ENCODE measurements at regions not wholly inside any gene's neighbourhood (a gene's known extent, or its start where the extent isn't known, plus 50 kb on each side); places are given as distances from the start of the nearest gene placed in this dataset.

DNA sequence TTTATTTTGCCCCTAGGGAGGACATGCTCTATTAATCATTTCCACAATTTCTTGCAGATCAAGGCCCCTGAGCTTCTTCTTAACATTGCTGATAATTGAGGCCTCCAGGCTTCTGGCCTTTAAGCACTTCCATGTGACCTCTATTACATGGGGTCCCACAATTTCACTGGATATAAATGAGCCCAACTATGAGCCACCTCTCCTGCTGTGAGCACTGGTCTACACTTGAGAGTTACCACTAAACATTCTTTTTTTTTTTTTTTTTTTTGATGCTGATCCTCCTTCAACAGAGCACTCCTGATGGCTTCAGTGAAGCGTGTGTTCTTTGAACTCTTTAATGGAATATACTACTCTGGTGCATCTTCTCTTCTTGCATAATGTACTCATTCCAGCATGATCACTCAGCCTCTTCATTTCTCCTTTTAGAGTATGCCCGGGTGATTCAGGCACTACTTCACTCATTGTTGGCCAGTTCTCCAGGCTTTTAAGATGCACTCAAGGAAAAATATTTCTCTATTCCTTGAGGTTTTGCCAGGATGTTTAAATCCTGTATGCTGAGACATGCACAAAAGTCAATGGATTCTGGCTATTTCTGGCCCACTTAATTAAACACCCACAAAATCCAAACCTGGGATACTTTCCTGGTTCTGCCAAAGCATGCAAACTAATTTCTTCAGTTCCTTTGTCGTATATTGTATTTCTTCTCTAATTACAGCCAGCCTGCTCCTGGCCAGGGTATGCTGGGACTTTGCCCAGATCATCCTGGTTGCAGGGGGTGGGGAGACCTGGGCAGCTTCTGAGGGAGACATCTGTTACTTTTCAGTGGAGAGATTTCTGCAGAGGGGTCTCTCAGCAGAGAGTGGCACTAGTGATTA lies 257.8 kb upstream of the LUZP2 start:
- intact Hi-C loops (cut with DNase I): no loop called here
- Histone ChIP-seq H3K36me3 (no peaks in the 10 kb centered on the region), H3K4me1 (no peaks in the 10 kb centered on the region), H3K4me3 (no peak overlapping the region), H3K27me3 (no peaks in the 10 kb centered on the region), H3K27ac (no peak overlapping the region), H3K9me3 (no peaks in the 10 kb centered on the region)
- DNase-seq: no peak
- 62% methylated on average over 3 of the region's 3 CpGs for WGBS (ENCODE audit: insufficient coverage, low coverage, low lambda C conversion rate, missing lambda C conversion rate)
- TF ChIP-seq POLR2A (IDR thresholded peaks at IDR 0.05): no peak
- TF ChIP-seq, protein P1, sequence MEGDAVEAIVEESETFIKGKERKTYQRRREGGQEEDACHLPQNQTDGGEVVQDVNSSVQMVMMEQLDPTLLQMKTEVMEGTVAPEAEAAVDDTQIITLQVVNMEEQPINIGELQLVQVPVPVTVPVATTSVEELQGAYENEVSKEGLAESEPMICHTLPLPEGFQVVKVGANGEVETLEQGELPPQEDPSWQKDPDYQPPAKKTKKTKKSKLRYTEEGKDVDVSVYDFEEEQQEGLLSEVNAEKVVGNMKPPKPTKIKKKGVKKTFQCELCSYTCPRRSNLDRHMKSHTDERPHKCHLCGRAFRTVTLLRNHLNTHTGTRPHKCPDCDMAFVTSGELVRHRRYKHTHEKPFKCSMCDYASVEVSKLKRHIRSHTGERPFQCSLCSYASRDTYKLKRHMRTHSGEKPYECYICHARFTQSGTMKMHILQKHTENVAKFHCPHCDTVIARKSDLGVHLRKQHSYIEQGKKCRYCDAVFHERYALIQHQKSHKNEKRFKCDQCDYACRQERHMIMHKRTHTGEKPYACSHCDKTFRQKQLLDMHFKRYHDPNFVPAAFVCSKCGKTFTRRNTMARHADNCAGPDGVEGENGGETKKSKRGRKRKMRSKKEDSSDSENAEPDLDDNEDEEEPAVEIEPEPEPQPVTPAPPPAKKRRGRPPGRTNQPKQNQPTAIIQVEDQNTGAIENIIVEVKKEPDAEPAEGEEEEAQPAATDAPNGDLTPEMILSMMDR (IDR thresholded peaks at IDR 0.05): no peak
- ATAC-seq: no peak

GRCh38 chr11:24239930-24240329 lies 256.9 kb upstream of the LUZP2 start:
- no peaks in the 10 kb centered on the region for H3K9me3 ChIP-seq
- no peak for TF ChIP-seq POLR2A (IDR thresholded peaks at IDR 0.05)
- TF ChIP-seq, protein P1 (IDR thresholded peaks at IDR 0.05): no peak
- H3K27me3 ChIP-seq: no peaks in the 10 kb centered on the region
- ATAC-seq (no peak), DNase-seq (no peak)
- H3K4me1 ChIP-seq: no peaks in the 10 kb centered on the region
- no peaks in the 10 kb centered on the region for H3K36me3 ChIP-seq
- no peak overlapping the region for H3K4me3 ChIP-seq
- H3K27ac ChIP-seq: no peak overlapping the region
- intact Hi-C loops (cut with DNase I): no loop called here

DNA sequence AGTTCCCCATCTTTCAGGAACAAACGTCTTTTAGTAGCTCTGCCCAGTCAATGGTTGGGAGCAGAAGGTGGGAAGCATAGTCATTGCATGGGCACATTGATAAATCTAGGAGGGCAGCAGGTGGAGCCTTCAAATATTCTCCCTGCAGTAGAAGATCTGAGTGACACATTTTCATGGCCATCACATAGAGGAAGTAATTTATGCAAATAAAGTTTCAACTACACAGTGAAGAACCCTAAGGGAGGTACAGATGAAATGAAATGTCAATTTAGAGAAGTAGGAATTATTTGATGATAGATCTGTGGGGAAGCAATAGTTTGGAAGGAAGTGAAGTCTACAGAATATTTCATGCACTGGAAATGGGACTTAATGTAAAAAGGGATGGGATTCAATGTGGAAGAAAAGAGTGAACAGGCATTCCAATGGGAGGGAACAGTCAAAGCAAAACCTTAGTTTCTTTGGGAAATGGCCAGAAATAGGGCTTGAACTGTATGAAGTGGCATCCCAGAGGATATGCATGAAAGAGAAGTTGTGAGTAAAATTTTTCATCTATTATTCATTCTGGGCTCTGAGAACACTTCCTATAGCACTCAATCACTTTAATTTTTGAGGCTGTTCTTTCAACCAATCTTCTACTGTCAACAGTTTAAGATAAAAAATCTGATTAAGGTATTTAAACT lies 256.2 kb upstream of the LUZP2 start:
- DNase-seq (no peak), ATAC-seq (no peak)
- Histone ChIP-seq H3K27ac (no peak overlapping the region), H3K4me3 (no peak overlapping the region), H3K27me3 (no peaks in the 10 kb centered on the region), H3K9me3 (no peaks in the 10 kb centered on the region), H3K4me1 (no peaks in the 10 kb centered on the region), H3K36me3 (no peaks in the 10 kb centered on the region)
- TF ChIP-seq, protein P1 (IDR thresholded peaks at IDR 0.05): no peak
- no peak for TF ChIP-seq POLR2A (IDR thresholded peaks at IDR 0.05)
- intact Hi-C loops (cut with DNase I): no loop called here
- 14% methylated on average over 1 of the region's 1 CpG for WGBS (ENCODE audit: insufficient coverage, low coverage, low lambda C conversion rate, missing lambda C conversion rate)

DNA sequence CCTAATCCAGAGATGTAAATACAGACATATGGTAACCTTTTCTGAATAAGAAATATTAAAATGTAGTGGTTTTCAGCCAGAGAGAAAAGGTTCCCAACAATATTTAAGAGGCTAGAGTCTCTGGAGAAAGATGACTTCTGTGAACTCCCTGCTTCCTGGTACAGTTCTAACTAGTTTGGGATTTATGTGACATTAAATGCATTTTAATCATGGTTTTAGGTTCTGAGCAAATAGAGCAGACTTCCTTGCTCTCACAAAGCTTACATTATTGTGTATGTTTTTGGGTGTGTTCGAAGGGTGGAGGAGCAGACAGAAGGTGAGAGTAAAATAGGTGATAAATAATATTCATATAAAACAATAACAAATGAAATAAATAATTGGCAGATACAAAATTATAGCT lies 250.1 kb upstream of the LUZP2 start:
- WGBS (ENCODE audit: insufficient coverage, low coverage, low lambda C conversion rate, missing lambda C conversion rate): 40% methylated on average over 1 of the region's 1 CpG
- Histone ChIP-seq H3K9me3 (no peaks in the 10 kb centered on the region), H3K4me3 (no peak overlapping the region), H3K4me1 (no peaks in the 10 kb centered on the region), H3K27me3 (no peaks in the 10 kb centered on the region), H3K27ac (no peak overlapping the region), H3K36me3 (no peaks in the 10 kb centered on the region)
- DNase-seq (no peak), ATAC-seq (no peak)
- TF ChIP-seq POLR2A (IDR thresholded peaks at IDR 0.05): no peak
- TF ChIP-seq, protein P1 (IDR thresholded peaks at IDR 0.05): no peak
- intact Hi-C loops (cut with DNase I): no loop called here
